ENCODE measurements at regions not wholly inside any gene's neighbourhood (a gene's known extent, or its start where the extent isn't known, plus 50 kb on each side); places are given as distances from the start of the nearest gene placed in this dataset.

- no peaks in the 10 kb centered on the region for H3K4me1 ChIP-seq (ENCODE audit: insufficient read depth)
- no peak for DNase-seq (ENCODE audit: extremely low spot score)
- no peak overlapping the region for H3K27ac ChIP-seq (ENCODE audit: low read depth)
- H3K36me3 ChIP-seq (ENCODE audit: insufficient read depth): no peaks in the 10 kb centered on the region
- no peak overlapping the region for H3K4me3 ChIP-seq (ENCODE audit: low read depth, low read length)
These were observed 76.5 kb downstream of the C11orf91 start for GRCh38 chr11:33624083-33624482.

DNA sequence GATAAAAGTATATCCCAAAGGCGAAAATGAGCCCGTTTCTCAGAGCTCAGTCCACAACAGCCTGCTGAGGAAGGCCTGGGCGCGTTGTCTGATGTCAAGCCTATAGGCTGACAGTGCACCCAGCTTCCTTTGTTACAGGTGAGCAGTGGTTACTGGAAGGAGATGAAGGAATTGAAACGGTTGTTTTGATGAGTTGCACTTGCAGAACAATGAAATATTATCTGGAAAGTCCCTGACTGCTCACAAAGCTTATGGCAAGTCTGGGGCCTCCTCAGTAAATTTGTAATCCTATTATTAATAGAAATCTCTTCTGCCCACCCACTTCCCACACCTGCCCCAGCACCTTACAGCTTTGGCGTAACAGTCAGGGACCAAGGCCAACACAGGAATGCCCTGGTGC, 77.8 kb downstream of the C11orf91 start:
- no peaks in the 10 kb centered on the region for H3K4me1 ChIP-seq (ENCODE audit: insufficient read depth)
- no peaks in the 10 kb centered on the region for H3K36me3 ChIP-seq (ENCODE audit: insufficient read depth)
- no peak overlapping the region for H3K27ac ChIP-seq (ENCODE audit: low read depth)
- H3K4me3 ChIP-seq (ENCODE audit: low read depth, low read length): no peak overlapping the region
- no peak for DNase-seq (ENCODE audit: extremely low spot score)
- WGBS: 81% methylated on average over 6 of the region's 6 CpGs

DNA sequence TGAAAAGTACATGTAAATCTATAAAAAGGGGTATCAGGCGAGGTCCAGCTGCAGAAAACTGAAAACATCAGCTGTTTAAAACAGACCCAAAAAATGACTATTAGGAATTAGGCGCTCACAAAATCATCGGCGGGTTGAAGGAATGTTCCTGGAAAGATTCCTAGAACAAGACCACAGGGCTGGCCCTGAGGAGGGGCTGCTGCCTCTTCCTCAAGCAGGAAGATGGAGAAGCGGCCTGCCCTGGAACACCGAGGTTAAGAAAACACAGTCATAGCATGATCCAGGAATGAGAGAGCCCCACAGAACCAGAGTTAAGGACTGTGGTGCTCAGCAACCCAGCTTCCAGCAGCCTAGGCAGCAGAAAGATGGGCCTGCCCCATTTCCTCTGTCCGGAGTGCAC, 78.4 kb downstream of the C11orf91 start:
- no peaks in the 10 kb centered on the region for H3K4me1 ChIP-seq (ENCODE audit: insufficient read depth)
- H3K27ac ChIP-seq (ENCODE audit: low read depth): no peak overlapping the region
- DNase-seq (ENCODE audit: extremely low spot score): no peak
- no peaks in the 10 kb centered on the region for H3K36me3 ChIP-seq (ENCODE audit: insufficient read depth)
- no peak overlapping the region for H3K4me3 ChIP-seq (ENCODE audit: low read depth, low read length)
- WGBS: 43% methylated on average over 7 of the region's 7 CpGs

DNA sequence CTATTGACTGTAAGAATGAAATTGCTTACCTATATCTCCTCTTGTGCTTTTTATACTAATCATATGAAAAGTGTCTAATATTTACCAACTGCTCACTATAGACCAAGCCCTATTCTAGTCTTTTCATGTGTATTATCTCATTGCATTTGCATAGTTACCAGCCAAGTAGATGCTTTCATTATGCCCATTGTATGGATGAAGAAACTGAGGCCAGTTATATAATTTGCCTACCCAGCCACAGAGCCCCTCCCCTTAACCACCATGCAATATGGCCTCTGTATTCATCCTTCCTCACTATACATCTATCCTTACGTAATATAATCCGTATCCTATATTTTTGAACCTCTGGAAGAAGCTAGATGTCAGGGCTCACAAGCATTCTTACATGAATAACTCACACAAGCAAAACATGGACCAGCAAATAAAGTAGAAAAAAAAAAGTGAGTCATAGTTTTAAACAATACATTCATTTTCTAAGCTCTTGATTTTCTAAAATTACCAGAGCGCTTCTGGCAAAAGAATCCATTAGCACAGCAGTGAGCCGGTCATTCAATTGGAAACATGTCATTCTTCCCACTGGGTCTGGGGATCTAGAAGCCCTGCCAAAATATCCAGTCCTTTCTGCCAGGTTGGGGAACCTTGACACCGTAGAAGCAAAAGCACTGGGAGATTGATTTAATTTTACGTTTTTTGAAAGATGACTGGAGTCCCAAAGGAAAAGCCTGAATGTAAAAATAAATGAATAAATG, 80.0 kb downstream of the C11orf91 start:
- Histone ChIP-seq H3K27ac (ENCODE audit: low read depth) (no peak overlapping the region), H3K4me3 (ENCODE audit: low read depth, low read length) (no peak overlapping the region), H3K4me1 (ENCODE audit: insufficient read depth) (no peaks in the 10 kb centered on the region), H3K36me3 (ENCODE audit: insufficient read depth) (no peaks in the 10 kb centered on the region)
- no peak for DNase-seq (ENCODE audit: extremely low spot score)
- 85% methylated on average over 6 of the region's 6 CpGs for WGBS

GRCh38 chr11:33618956-33619355, 81.7 kb downstream of the C11orf91 start:
- no peaks in the 10 kb centered on the region for H3K36me3 ChIP-seq (ENCODE audit: insufficient read depth)
- H3K4me3 ChIP-seq (ENCODE audit: low read depth, low read length): no peak overlapping the region
- H3K27ac ChIP-seq (ENCODE audit: low read depth): no peak overlapping the region
- no peak for DNase-seq (ENCODE audit: extremely low spot score)
- no peaks in the 10 kb centered on the region for H3K4me1 ChIP-seq (ENCODE audit: insufficient read depth)
- WGBS: 83% methylated on average over 7 of the region's 7 CpGs

GRCh38 chr11:33618351-33618710, 82.3 kb downstream of the C11orf91 start:
- DNase-seq (ENCODE audit: extremely low spot score): no peak
- WGBS: 90% methylated on average over 10 of the region's 10 CpGs
- no peaks in the 10 kb centered on the region for H3K36me3 ChIP-seq (ENCODE audit: insufficient read depth)

DNA sequence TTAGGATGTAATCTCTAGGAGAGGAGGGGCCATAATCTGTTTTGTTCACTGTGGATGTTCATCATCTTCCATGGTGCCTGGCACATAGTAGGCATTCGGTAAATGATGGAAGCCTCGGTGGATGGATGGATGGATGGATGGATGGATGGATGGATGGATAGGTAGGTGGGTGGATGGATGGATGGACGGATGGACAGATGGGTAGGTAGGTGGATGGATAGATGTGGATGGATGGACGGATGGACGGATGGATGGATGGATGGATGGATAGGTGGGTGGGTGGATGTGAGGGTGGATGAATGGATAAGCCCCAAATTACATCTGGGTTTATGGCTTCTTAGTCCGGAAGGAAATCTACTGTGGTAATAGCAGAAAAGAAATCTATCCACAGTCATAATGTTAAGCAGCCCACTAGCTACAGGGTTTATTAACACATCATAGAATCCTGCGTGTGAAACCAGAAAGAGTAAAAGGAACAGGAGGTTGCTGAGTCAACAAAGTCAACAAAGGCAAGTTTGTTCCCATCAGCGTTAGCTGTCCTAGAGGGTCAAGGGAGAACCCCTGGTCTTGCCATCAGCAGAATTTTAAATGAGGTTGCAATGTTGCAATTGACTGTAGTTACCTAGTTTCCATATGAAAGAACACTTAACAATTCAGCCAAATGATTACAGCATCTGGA, 82.8 kb downstream of the C11orf91 start:
- WGBS: 89% methylated on average over 8 of the region's 8 CpGs
- H3K27ac ChIP-seq (ENCODE audit: low read depth): no peak overlapping the region

More at GRCh38 chr11:33618351-33618710, 82.3 kb downstream of the C11orf91 start:
- H3K4me3 ChIP-seq (ENCODE audit: low read depth, low read length): no peak overlapping the region
- no peaks in the 10 kb centered on the region for H3K4me1 ChIP-seq (ENCODE audit: insufficient read depth)
- H3K27ac ChIP-seq (ENCODE audit: low read depth): no peak overlapping the region

GRCh38 chr11:33616552-33616951, 84.1 kb downstream of the C11orf91 start:
- Histone ChIP-seq H3K36me3 (ENCODE audit: insufficient read depth) (no peaks in the 10 kb centered on the region), H3K4me3 (ENCODE audit: low read depth, low read length) (no peak overlapping the region), H3K27ac (ENCODE audit: low read depth) (no peak overlapping the region), H3K4me1 (ENCODE audit: insufficient read depth) (no peaks in the 10 kb centered on the region)
- DNase-seq (ENCODE audit: extremely low spot score): no peak
- WGBS: 85% methylated on average over 5 of the region's 5 CpGs

More for the DNA sequence above, 82.8 kb downstream of the C11orf91 start:
- H3K4me3 ChIP-seq (ENCODE audit: low read depth, low read length): no peak overlapping the region
- no peaks in the 10 kb centered on the region for H3K36me3 ChIP-seq (ENCODE audit: insufficient read depth)
- H3K4me1 ChIP-seq (ENCODE audit: insufficient read depth): no peaks in the 10 kb centered on the region
- no peak for DNase-seq (ENCODE audit: extremely low spot score)

- Histone ChIP-seq H3K36me3 (ENCODE audit: insufficient read depth) (no peaks in the 10 kb centered on the region), H3K4me3 (ENCODE audit: low read depth, low read length) (no peak overlapping the region)
- WGBS: 35% methylated on average over 3 of the region's 3 CpGs
These were observed 84.9 kb downstream of the C11orf91 start for GRCh38 chr11:33615751-33616150.

DNA sequence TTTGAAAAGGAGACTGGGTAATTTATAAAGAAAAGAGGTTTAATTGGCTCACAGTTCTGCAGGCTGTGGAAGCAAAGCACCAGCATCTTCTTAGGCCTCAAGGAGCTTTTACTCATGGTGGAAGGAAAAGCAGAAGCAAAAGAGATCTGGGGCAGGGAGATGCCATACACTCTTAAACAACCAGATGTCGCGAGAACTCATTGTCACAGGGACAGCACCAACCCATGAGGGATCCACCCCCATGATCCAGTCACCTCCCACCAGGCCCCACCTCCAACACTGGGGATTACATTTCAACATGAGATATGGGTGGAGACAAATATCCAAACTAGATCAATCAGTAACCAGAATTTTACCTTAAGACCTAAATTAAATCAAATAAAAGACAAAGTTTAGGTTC, 87.2 kb downstream of the C11orf91 start:
- WGBS: 41% methylated on average over 2 of the region's 2 CpGs
- H3K27ac ChIP-seq (ENCODE audit: low read depth): no peak overlapping the region
- H3K36me3 ChIP-seq (ENCODE audit: insufficient read depth): no peaks in the 10 kb centered on the region

More at GRCh38 chr11:33615751-33616150, 84.9 kb downstream of the C11orf91 start:
- no peak overlapping the region for H3K27ac ChIP-seq (ENCODE audit: low read depth)
- no peak for DNase-seq (ENCODE audit: extremely low spot score)
- H3K4me1 ChIP-seq (ENCODE audit: insufficient read depth): no peaks in the 10 kb centered on the region

DNA sequence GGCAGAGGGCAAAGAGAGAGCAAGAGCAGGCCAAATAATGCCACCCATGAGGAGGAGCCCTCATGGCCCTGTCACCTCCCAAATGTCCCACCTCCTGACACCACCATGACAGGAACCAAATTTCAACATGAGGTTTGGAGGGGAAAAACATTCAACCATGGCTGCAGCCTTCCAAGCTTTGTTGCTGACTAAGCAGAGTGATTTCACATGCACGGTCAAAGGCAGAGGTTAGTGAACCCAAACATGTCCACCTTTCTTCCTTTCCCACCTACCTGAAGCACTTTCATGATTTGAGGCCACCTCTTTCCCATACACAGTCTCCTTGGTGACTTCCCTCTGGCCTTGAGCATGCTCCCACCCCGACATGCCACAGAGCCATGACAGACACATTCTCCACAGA, 89.7 kb downstream of the C11orf91 start:
- no peak overlapping the region for H3K27ac ChIP-seq (ENCODE audit: low read depth)
- no peaks in the 10 kb centered on the region for H3K36me3 ChIP-seq (ENCODE audit: insufficient read depth)
- no peak for DNase-seq (ENCODE audit: extremely low spot score)
- no peak overlapping the region for H3K4me3 ChIP-seq (ENCODE audit: low read depth, low read length)
- 73% methylated on average over 2 of the region's 2 CpGs for WGBS
- H3K4me1 ChIP-seq (ENCODE audit: insufficient read depth): no peaks in the 10 kb centered on the region

More for the DNA sequence above, 87.2 kb downstream of the C11orf91 start:
- Histone ChIP-seq H3K4me1 (ENCODE audit: insufficient read depth) (no peaks in the 10 kb centered on the region), H3K4me3 (ENCODE audit: low read depth, low read length) (no peak overlapping the region)
- DNase-seq (ENCODE audit: extremely low spot score): no peak

DNA sequence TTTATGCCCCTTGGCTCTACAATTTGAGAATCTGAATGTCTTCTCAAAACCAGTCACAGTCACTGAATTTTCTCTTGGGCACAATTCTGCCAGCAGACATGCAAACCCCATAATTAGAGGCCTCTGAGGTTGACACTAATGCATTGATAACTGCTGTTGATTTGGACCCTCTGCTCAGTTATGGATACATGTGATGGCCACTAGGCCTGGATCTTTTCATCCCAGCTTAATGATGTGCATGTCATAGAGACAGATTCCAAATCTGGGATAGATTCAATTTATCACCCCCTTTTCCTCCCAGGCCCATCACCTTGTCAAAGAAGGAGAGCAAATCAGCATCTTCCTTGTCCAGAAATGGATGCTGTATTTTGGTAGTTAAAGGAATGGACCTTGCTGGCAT, 92.2 kb downstream of the C11orf91 start:
- DNase-seq (ENCODE audit: extremely low spot score): no peak
- H3K4me1 ChIP-seq (ENCODE audit: insufficient read depth): no peaks in the 10 kb centered on the region
- no peaks in the 10 kb centered on the region for H3K36me3 ChIP-seq (ENCODE audit: insufficient read depth)
- H3K4me3 ChIP-seq (ENCODE audit: low read depth, low read length): no peak overlapping the region
- H3K27ac ChIP-seq (ENCODE audit: low read depth): no peak overlapping the region

GRCh38 chr11:33606762-33607161, 93.9 kb downstream of the C11orf91 start:
- WGBS: 66% methylated on average over 10 of the region's 10 CpGs
- H3K27ac ChIP-seq (ENCODE audit: low read depth): no peak overlapping the region
- H3K36me3 ChIP-seq (ENCODE audit: insufficient read depth): no peaks in the 10 kb centered on the region

DNA sequence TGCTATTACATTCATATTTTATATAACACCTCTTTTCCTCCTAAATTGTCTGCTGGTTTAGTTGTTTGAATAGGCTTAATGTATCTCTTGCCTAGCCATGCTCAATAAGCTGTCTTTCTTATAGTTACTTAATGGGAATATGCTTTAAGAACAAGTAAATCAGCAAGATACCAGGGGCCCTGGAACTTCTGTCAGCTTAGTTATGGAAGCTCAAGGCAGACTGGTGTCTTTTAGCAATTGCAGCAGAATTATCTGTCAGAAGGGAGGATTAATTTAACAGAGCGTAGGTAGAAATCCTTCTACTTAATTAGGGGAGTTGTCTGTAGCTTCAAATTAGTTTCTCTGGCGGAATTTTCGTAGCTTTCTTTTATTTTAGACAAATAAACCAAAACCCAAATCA, 94.9 kb downstream of the C11orf91 start:
- no peak for DNase-seq (ENCODE audit: extremely low spot score)
- 67% methylated on average over 3 of the region's 3 CpGs for WGBS
- no peak overlapping the region for H3K27ac ChIP-seq (ENCODE audit: low read depth)
- no peak overlapping the region for H3K4me3 ChIP-seq (ENCODE audit: low read depth, low read length)
- no peaks in the 10 kb centered on the region for H3K36me3 ChIP-seq (ENCODE audit: insufficient read depth)
- H3K4me1 ChIP-seq (ENCODE audit: insufficient read depth): no peaks in the 10 kb centered on the region

More at GRCh38 chr11:33606762-33607161, 93.9 kb downstream of the C11orf91 start:
- no peak for DNase-seq (ENCODE audit: extremely low spot score)
- Histone ChIP-seq H3K4me3 (ENCODE audit: low read depth, low read length) (no peak overlapping the region), H3K4me1 (ENCODE audit: insufficient read depth) (no peaks in the 10 kb centered on the region)
